HepG2 (cell line): ENCODE measurements at regions not wholly inside any gene's neighbourhood (a gene's known extent, or its start where the extent isn't known, plus 50 kb on each side); places are given as distances from the start of the nearest gene placed in this dataset.
A peak's percentile ranks its signal among the peaks of the same experiment; 100 is the strongest.

Experiments
- ATAC-seq: fragments of 200-7000 bp; cut with Tn5 transposase; 3 replicates; pipeline ENCODE4 v1.9.1; 2020; ENCODE audit warnings: mild to moderate bottlenecking, moderate library complexity
- BruUV-seq: library from RNA; stranded (reverse); fragments of 400-500 nt; replicated peaks from 2 replicates; lab custom pipeline; 2021; lab: Mats Ljungman, UMichigan
- CTCF ChIA-PET: fragments of 300-600 bp; formaldehyde crosslinking; extraction: SDS; loops from one replicate; lab custom pipeline; 2021; ENCODE audit warnings: low total read pairs, inconsistent platforms, low intra/inter-chr PET ratio; lab: Yijun Ruan, JAX
- POLR2A ChIA-PET: fragments of 350-600 bp; sonication (Branson Sonifier 250); formaldehyde crosslinking; loops from one replicate; lab custom pipeline; 2020; ENCODE audit warnings: antibody characterized with exemption, inconsistent platforms; lab: Yijun Ruan, JAX
- DNase-seq: peaks from one replicate; pipeline ENCODE4 v3.0.0-alpha.2; 2015; ENCODE audit warnings: low spot score
- FAIRE-seq: peaks from 3 replicates; lab custom pipeline; 2011; peaks lifted over from hg19 to GRCh38; lab: Jason Lieb, UNC
- H2AFZ ChIP-seq: one replicate; pipeline ENCODE4 v1.6.1; 2011; ENCODE audit warnings: low read length, inconsistent platforms
- H3K27ac ChIP-seq: fragments of 300-600 bp; 3 replicates; pipeline ENCODE4 v1.8.0; 2011; ENCODE audit warnings: mixed run types, mild to moderate bottlenecking, mixed read lengths, low read length, inconsistent platforms; ENCODE audit not compliant: insufficient read depth; ENCODE audit errors: extremely low read length
- H3K27me3 ChIP-seq, 2 experiments: fragments of 200-600 bp in 1 of 2; 2 replicates in 1 of 2; 3 replicates in 1 of 2; pipeline versions ENCODE4 v1.6.0 to v1.8.0; 2011; ENCODE audit warnings: low read length in 2 of 2, mild to moderate bottlenecking in 2 of 2, moderate library complexity in 2 of 2, inconsistent platforms in 1 of 2; ENCODE audit not compliant: insufficient read depth in 2 of 2, control insufficient read depth in 1 of 2
- H3K36me3 ChIP-seq, 2 experiments: fragments of 200-600 bp in 1 of 2; replicated peaks in 1 of 2; 2 replicates in 1 of 2; 3 replicates in 1 of 2; pipeline versions ENCODE4 v1.5.1 to v1.8.0; 2011; ENCODE audit warnings: low read length in 2 of 2, inconsistent platforms in 1 of 2; ENCODE audit not compliant: insufficient read depth in 2 of 2, control insufficient read depth in 1 of 2
- H3K4me1 ChIP-seq: 2 replicates; pipeline ENCODE4 v1.5.1; 2012; ENCODE audit warnings: low read length, inconsistent platforms; ENCODE audit not compliant: insufficient read depth
- H3K4me2 ChIP-seq: 2 replicates; pipeline ENCODE4 v1.6.0; 2011; ENCODE audit warnings: low read depth, low read length, inconsistent platforms
- H3K4me3 ChIP-seq, 3 experiments: fragments of 200-600 bp in 1 of 3; sonication (generic), shearing (Covaris generic) in 1 of 3; replicated peaks in 1 of 3; 2 replicates each; pipeline ENCODE4 v1.5.1; 2011 to 2016; ENCODE audit warnings: low read length in 3 of 3, inconsistent platforms in 2 of 3, low read depth in 2 of 3, mild to moderate bottlenecking in 2 of 3, control low read depth in 1 of 3, mixed read lengths in 1 of 3; ENCODE audit not compliant: insufficient read depth in 1 of 3
- H3K79me2 ChIP-seq: one replicate; pipeline ENCODE4 v1.6.1; 2011; ENCODE audit warnings: low read length, inconsistent platforms; ENCODE audit not compliant: insufficient read depth
- H3K9ac ChIP-seq: 2 replicates; pipeline ENCODE4 v1.6.0; 2011; ENCODE audit warnings: mild to moderate bottlenecking, low read depth, low read length, inconsistent platforms; ENCODE audit not compliant: insufficient read depth
- H3K9me3 ChIP-seq: 2 replicates; pipeline ENCODE4 v1.5.1; 2012; ENCODE audit warnings: mild to moderate bottlenecking, low read length
- H4K20me1 ChIP-seq: 2 replicates; pipeline ENCODE4 v1.6.0; 2011; ENCODE audit warnings: inconsistent platforms, mild to moderate bottlenecking, low read length, moderate library complexity; ENCODE audit not compliant: insufficient read depth
- HNF4A ChIP-seq: sonication (generic); formaldehyde crosslinking; IDR thresholded peaks from 2 replicates; pipeline ENCODE4 v1.4.0; 2020; ENCODE audit warnings: missing genetic modification reagents
- KLF6 ChIP-seq: IDR thresholded peaks from 2 replicates; pipeline ENCODE4 v1.8.0; 2016; ENCODE audit warnings: missing biosample characterization, missing genetic modification reagents
- LRRFIP1 ChIP-seq: sonication (generic); formaldehyde crosslinking; conservative IDR thresholded peaks from 2 replicates; pipeline ENCODE4 v1.4.0; 2020; ENCODE audit warnings: missing genetic modification reagents
- MAZ ChIP-seq, 2 experiments: sonication (generic) in 1 of 2; formaldehyde crosslinking in 1 of 2; IDR thresholded peaks; 2 replicates each; pipeline versions ENCODE4 v1.5.0 to v1.6.1; 2012 to 2020; ENCODE audit warnings: low read depth in 2 of 2, mild to moderate bottlenecking in 2 of 2, borderline replicate concordance in 1 of 2, improper control_type of control experiment in 1 of 2, low read length in 1 of 2, missing genetic modification reagents in 1 of 2, moderate library complexity in 1 of 2
- NAIF1 ChIP-seq: sonication (generic); formaldehyde crosslinking; IDR thresholded peaks from 2 replicates; pipeline ENCODE4 v1.5.0; 2020; ENCODE audit warnings: mild to moderate bottlenecking, missing genetic modification reagents, borderline replicate concordance
- NR2F6 ChIP-seq, 2 experiments: IDR thresholded peaks; 2 replicates each; pipeline ENCODE4 v1.6.1; 2016; ENCODE audit warnings: antibody characterized with exemption in 1 of 2, mild to moderate bottlenecking in 1 of 2
- NRL ChIP-seq: sonication (generic); formaldehyde crosslinking; IDR thresholded peaks from 2 replicates; pipeline ENCODE4 v1.5.0; 2020; ENCODE audit warnings: missing genetic modification reagents, mild to moderate bottlenecking, moderate library complexity, borderline replicate concordance
- TEAD3 ChIP-seq: optimal IDR thresholded peaks from 2 replicates; pipeline ENCODE3; 2016; ENCODE audit warnings: borderline replicate concordance
- XBP1 ChIP-seq: sonication (generic); formaldehyde crosslinking; IDR thresholded peaks from 2 replicates; pipeline ENCODE4 v1.5.0; 2020; ENCODE audit warnings: missing genetic modification reagents
- ZHX1 ChIP-seq: sonication (generic); formaldehyde crosslinking; IDR thresholded peaks from 2 replicates; pipeline ENCODE4 v1.8.1; 2022; ENCODE audit warnings: low read depth, mild to moderate bottlenecking, missing genetic modification reagents
- ZNF253 ChIP-seq: sonication (generic); formaldehyde crosslinking; IDR thresholded peaks from 2 replicates; pipeline ENCODE4 v1.8.0; 2022; ENCODE audit warnings: mild to moderate bottlenecking, missing genetic modification reagents, borderline replicate concordance
- ZNF530 ChIP-seq: sonication (generic); formaldehyde crosslinking; IDR thresholded peaks from 2 replicates; pipeline ENCODE4 v1.5.0; 2020; ENCODE audit warnings: low read depth, mild to moderate bottlenecking, missing genetic modification reagents
- ZNF567 ChIP-seq: sonication (generic); formaldehyde crosslinking; IDR thresholded peaks from 2 replicates; pipeline ENCODE4 v1.8.1; 2023; ENCODE audit warnings: mild to moderate bottlenecking, missing genetic modification reagents, borderline replicate concordance
- WGBS: methylation state at CpG from one replicate; pipeline ENCODE4 v1.1.6; 2017; ENCODE audit warnings: low lambda C conversion rate; 5-methylcytosine and 5-hydroxymethylcytosine counted together
- in situ Hi-C: cut with HindIII; loops from 2 replicates; pipeline ENCODE4 v1.10.0; 2017; ENCODE audit warnings: low pct_unique_long_range_greater_than_20kb; ENCODE audit not compliant: extremely low pct_ligation_motif_present
- intact Hi-C: fragments of 100-400 bp; cut with micrococcal nuclease; formaldehyde crosslinking; loops from one replicate; pipeline ENCODE4 v1.10.0; 2022; ENCODE audit not compliant: unreplicated experiment

DNA sequence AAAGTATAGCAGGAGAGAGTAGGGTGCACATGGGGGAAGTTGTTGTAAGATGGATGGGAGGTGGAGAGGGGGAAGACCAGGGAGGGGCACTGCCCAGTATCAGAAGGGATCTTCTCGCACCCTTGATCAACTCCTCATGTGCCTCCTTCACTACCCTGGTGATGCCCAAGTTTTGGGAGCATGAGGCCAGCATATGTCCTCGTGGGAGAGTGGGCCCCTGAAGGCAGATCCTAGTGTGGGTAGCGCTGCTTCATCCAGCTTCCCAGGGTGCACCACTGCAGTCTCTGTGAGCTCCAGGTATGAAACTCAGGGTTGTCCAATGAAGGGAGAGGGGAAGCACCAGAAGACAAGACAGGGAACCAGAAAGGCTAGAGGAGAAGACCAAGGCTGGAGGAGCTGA is 82.2 kb upstream of the FOXP4 start:
- BruUV-seq: no TSS peak
- no peaks in the 10 kb centered on the region for H3K9me3 ChIP-seq
- TF ChIP-seq KLF6: no peak
- no peak for TF ChIP-seq NR2F6 (IDR thresholded peaks at IDR 0.05)
- no peak for TF ChIP-seq NR2F6 (CRISPR knock-in tag; IDR thresholded peaks at IDR 0.05)
- 0 out of 2 replicates have a peak, but pooled peaks have one; percentile 1 for TF ChIP-seq ZNF253
- no peak for TF ChIP-seq ZNF530 (CRISPR knock-in tag)
- no peak for TF ChIP-seq NAIF1 (CRISPR knock-in tag)
- TF ChIP-seq, all 625 proteins: peak for 1
- H3K9ac ChIP-seq: no peak overlapping the region
- WGBS: 62% methylated on average over 3 of the region's 3 CpGs
- peaks cover 2 to 31% of the 10 kb centered on the region in 2 experiments for H3K27me3 ChIP-seq
- DNase-seq (no peak), ATAC-seq (no peak), FAIRE-seq (no peak)
- no peak overlapping the region for H3K4me2 ChIP-seq
- H3K4me3 ChIP-seq: no peak overlapping the region
- no peak overlapping the region for H3K27ac ChIP-seq
- H3K4me1 ChIP-seq: peaks cover 51% of the 10 kb centered on the region
- H2AFZ ChIP-seq: no peak overlapping the region
- H4K20me1 ChIP-seq: no peaks in the 10 kb centered on the region
- intact Hi-C loops: no loop called here
- CTCF ChIA-PET: interaction anchor here (1.0 to 4.8 kb wide), 4 partner anchors 97 to 138 kb away, joined by 3 to 66 read pairs (median 6); no protein-coding TSS in a partner anchor
- H3K36me3 ChIP-seq: no peaks in the 10 kb centered on the region
- in situ Hi-C loops: loop anchor here (5.0 kb wide), 2 partner anchors 128 to 218 kb away; no protein-coding TSS in a partner anchor
- no peaks in the 10 kb centered on the region for H3K79me2 ChIP-seq
- POLR2A ChIA-PET: interaction anchor here (1.5 to 1.7 kb wide), 2 partner anchors 56 to 114 kb away, joined by 4 to 5 read pairs; no protein-coding TSS in a partner anchor

- H4K20me1 ChIP-seq: no peaks in the 10 kb centered on the region
- 69% methylated on average over 7 of the region's 7 CpGs for WGBS
- H3K9ac ChIP-seq: no peak overlapping the region
- no peaks in the 10 kb centered on the region for H3K79me2 ChIP-seq
- ATAC-seq: no peak
- BruUV-seq: no TSS peak
- H3K36me3 ChIP-seq: no peaks in the 10 kb centered on the region
- ChIA-PET CTCF (interaction anchor here (2.2 to 4.8 kb wide), 2 partner anchors 97 to 127 kb away, joined by 6 to 66 read pairs; no protein-coding TSS in a partner anchor), POLR2A (interaction anchor here (1.5 to 1.7 kb wide), 2 partner anchors 55 to 113 kb away, joined by 4 to 5 read pairs; no protein-coding TSS in a partner anchor)
- intact Hi-C loops (no loop called here), in situ Hi-C loops (loop anchor here (5.0 kb wide), 2 partner anchors 128 to 218 kb away; no protein-coding TSS in a partner anchor)
- no peak overlapping the region for H3K4me3 ChIP-seq
- H3K27me3 ChIP-seq: peaks cover 3 to 35% of the 10 kb centered on the region in 2 experiments
- no peak overlapping the region for H2AFZ ChIP-seq
- no peaks in the 10 kb centered on the region for H3K9me3 ChIP-seq
- no peak for DNase-seq
- FAIRE-seq: no peak
- H3K4me1 ChIP-seq: peaks cover 46% of the 10 kb centered on the region
- H3K27ac ChIP-seq: no peak overlapping the region
- no peak overlapping the region for H3K4me2 ChIP-seq
- TF ChIP-seq MAZ (IDR thresholded peaks at IDR 0.05; ENCODE audit: borderline replicate concordance, low read depth, low read length) (no peak), MAZ (CRISPR knock-in tag; IDR thresholded peaks at IDR 0.05; ENCODE audit: low read depth) (no peak), XBP1 (CRISPR knock-in tag) (no peak), TEAD3 (no peak), HNF4A (CRISPR knock-in tag) (no peak), ZHX1 (CRISPR knock-in tag) (no peak), LRRFIP1 (CRISPR knock-in tag) (no peak), ZNF567 (no peak), NRL (CRISPR knock-in tag) (no peak)
Measured at GRCh38 chr6:41464481-41464880, 81.7 kb upstream of the FOXP4 start.
